Gastroesophageal sphincter (tissue), 4 donors: ENCODE measurements at regions not wholly inside any gene's neighbourhood (a gene's known extent, or its start where the extent isn't known, plus 50 kb on each side); places are given as distances from the start of the nearest gene placed in this dataset.

Experiments used
- ATAC-seq: fragments of 150-250 bp; one replicate; pipeline ENCODE4 v1.9.1; 2016; ENCODE audit warnings: mild to moderate bottlenecking, moderate library complexity
- H3K27ac ChIP-seq, 4 donors: fragments of 200-600 bp; sonication (generic) in 3 of 4; 1 replicate in 3 of 4; 2 replicates in 1 of 4; pipeline ENCODE4 v1.5.1; 2016 to 2019
- H3K27me3 ChIP-seq: fragments of 200-600 bp; sonication (generic); one replicate; pipeline ENCODE4 v1.5.1; 2019
- H3K36me3 ChIP-seq, 2 donors: fragments of 200-600 bp; sonication (generic); one replicate each; pipeline ENCODE4 v1.5.1; 2019; ENCODE audit warnings: control low read depth in 1 of 2
- H3K4me1 ChIP-seq, 3 donors: fragments of 200-600 bp; sonication (generic); 1 replicate in 2 of 3; 2 replicates in 1 of 3; pipeline ENCODE4 v1.5.1; 2016 to 2019; ENCODE audit warnings: control low read depth in 2 of 3
- H3K4me3 ChIP-seq, 2 donors: fragments of 200-600 bp; sonication (generic); one replicate each; pipeline ENCODE4 v1.5.1; 2019; ENCODE audit warnings: mild to moderate bottlenecking in 1 of 2, moderate library complexity in 1 of 2
- H3K9me3 ChIP-seq, 3 donors: fragments of 200-600 bp; sonication (generic); one replicate each; pipeline ENCODE4 v1.5.1; 2017 to 2019; ENCODE audit warnings: control low read depth in 2 of 3
- CTCF ChIP-seq, 4 experiments: fragments of 200-600 bp in 2 of 4; fragments of 450-650 bp in 2 of 4; sonication (generic) in 1 of 4; IDR thresholded peaks; one replicate each; pipeline ENCODE4 v1.5.1; 2017 to 2019; ENCODE audit warnings: antibody characterized with exemption in 4 of 4, mild to moderate bottlenecking in 2 of 4, moderate library complexity in 2 of 4
- EP300 ChIP-seq: sonication (generic); formaldehyde crosslinking; IDR thresholded peaks from one replicate; pipeline ENCODE4 v1.6.1; 2017; ENCODE audit warnings: antibody characterized with exemption, mild to moderate bottlenecking
- POLR2A ChIP-seq, 2 donors: fragments of 450-650 bp; IDR thresholded peaks; one replicate each; pipeline ENCODE4 v1.6.1; 2017; ENCODE audit warnings: antibody characterized with exemption in 2 of 2, mild to moderate bottlenecking in 2 of 2, moderate library complexity in 1 of 2
- POLR2AphosphoS5 ChIP-seq: sonication (generic); formaldehyde crosslinking; IDR thresholded peaks from one replicate; pipeline ENCODE4 v1.6.1; 2017; ENCODE audit warnings: antibody characterized with exemption
- WGBS, 2 donors: methylation state at CpG; one replicate each; pipeline ENCODE4 v1.1.5; 2018; ENCODE audit warnings: low coverage in 1 of 2; 5-methylcytosine and 5-hydroxymethylcytosine counted together

- TF ChIP-seq POLR2A (IDR thresholded peaks at IDR 0.05) (no peak), CTCF (IDR thresholded peaks at IDR 0.05) (no peak), EP300 (no peak), POLR2AphosphoS5 (no peak)
- ATAC-seq = no peak
- Histone ChIP-seq H3K27me3 (no peaks in the 10 kb centered on the region), H3K36me3 (no peaks in the 10 kb centered on the region), H3K4me1 (no peaks in the 10 kb centered on the region), H3K9me3 (peaks cover 0 to 13% (median 0%) of the 10 kb centered on the region in 3 donors), H3K27ac (no peak overlapping the region), H3K4me3 (no peak overlapping the region)
- 27 to 74% methylated on average over 3 to 6 of the region's 6 CpGs for WGBS, 2 donors
These were observed 89.9 kb downstream of the SOX11 start for GRCh38 chr2:5782103-5782502.

GRCh38 chr2:5788447-5788846 lies 96.3 kb downstream of the SOX11 start:
- Histone ChIP-seq H3K27ac (no peak overlapping the region), H3K9me3 (peaks cover 0 to 43% (median 0%) of the 10 kb centered on the region in 3 donors), H3K27me3 (no peaks in the 10 kb centered on the region), H3K4me1 (no peaks in the 10 kb centered on the region), H3K36me3 (no peaks in the 10 kb centered on the region), H3K4me3 (no peak overlapping the region)
- no peak for ATAC-seq
- no peak for TF ChIP-seq EP300
- no peak for TF ChIP-seq POLR2A (IDR thresholded peaks at IDR 0.05)
- no peak for TF ChIP-seq POLR2AphosphoS5
- TF ChIP-seq CTCF (IDR thresholded peaks at IDR 0.05) = no peak

GRCh38 chr2:5791371-5791770 lies 99.2 kb downstream of the SOX11 start:
- WGBS, 2 donors = 90 to 95% methylated on average over 4 to 7 of the region's 7 CpGs
- Histone ChIP-seq H3K27me3 (no peaks in the 10 kb centered on the region), H3K36me3 (no peaks in the 10 kb centered on the region), H3K27ac (no peak overlapping the region), H3K4me3 (no peak overlapping the region), H3K9me3 (peaks cover 0 to 37% (median 0%) of the 10 kb centered on the region in 3 donors), H3K4me1 (no peaks in the 10 kb centered on the region)
- TF ChIP-seq POLR2AphosphoS5 (no peak), CTCF (IDR thresholded peaks at IDR 0.05) (no peak), POLR2A (IDR thresholded peaks at IDR 0.05) (no peak), EP300 (no peak)
- no peak for ATAC-seq

- H3K4me3 ChIP-seq = no peak overlapping the region
- WGBS, 2 donors = 68 to 90% methylated on average over 2 of the region's 6 CpGs
- no peak for ATAC-seq
- H3K36me3 ChIP-seq = no peaks in the 10 kb centered on the region
- TF ChIP-seq EP300 (no peak), POLR2A (IDR thresholded peaks at IDR 0.05) (no peak), CTCF (IDR thresholded peaks at IDR 0.05) (no peak), POLR2AphosphoS5 (no peak)
- peaks cover 0 to 13% (median 0%) of the 10 kb centered on the region in 3 donors for H3K9me3 ChIP-seq
- no peaks in the 10 kb centered on the region for H3K27me3 ChIP-seq
- no peak overlapping the region for H3K27ac ChIP-seq
- no peaks in the 10 kb centered on the region for H3K4me1 ChIP-seq
These were observed 101.8 kb downstream of the SOX11 start for GRCh38 chr2:5794012-5794411.

- ATAC-seq = no peak
- Histone ChIP-seq H3K4me3 (no peak overlapping the region), H3K27me3 (no peaks in the 10 kb centered on the region), H3K4me1 (no peaks in the 10 kb centered on the region), H3K27ac (no peak overlapping the region), H3K36me3 (no peaks in the 10 kb centered on the region), H3K9me3 (peaks cover 0 to 7% (median 0%) of the 10 kb centered on the region in 3 donors)
- 86 to 96% methylated on average over 3 to 4 of the region's 4 CpGs for WGBS, 2 donors
- TF ChIP-seq EP300 = no peak
- TF ChIP-seq POLR2A (IDR thresholded peaks at IDR 0.05) = no peak
- no peak for TF ChIP-seq POLR2AphosphoS5
- TF ChIP-seq CTCF (IDR thresholded peaks at IDR 0.05) = no peak
These were observed 105.9 kb downstream of the SOX11 start for GRCh38 chr2:5798084-5798483.
